ENCODE measurements at regions not wholly inside any gene's neighbourhood (a gene's known extent, or its start where the extent isn't known, plus 50 kb on each side); places are given as distances from the start of the nearest gene placed in this dataset.

DNA sequence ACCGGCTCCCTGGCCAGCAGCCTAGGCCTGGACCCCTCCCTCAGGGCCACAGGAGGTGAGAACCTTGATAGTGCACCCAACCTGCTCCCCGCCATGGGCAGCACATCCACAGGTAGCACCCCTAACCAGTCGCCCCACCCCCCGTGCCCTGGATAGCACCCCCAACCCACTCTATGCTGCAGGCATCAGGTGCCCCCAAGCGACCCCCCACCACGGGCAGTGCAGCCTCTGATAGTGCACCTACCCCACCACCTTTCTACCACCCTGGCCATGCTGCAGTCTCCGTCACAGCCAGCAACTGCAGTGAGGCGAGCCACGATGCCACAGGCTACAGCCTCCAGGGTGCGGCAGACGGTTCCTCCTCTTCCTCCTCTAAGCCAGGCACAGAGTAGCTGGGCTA is 55.6 kb downstream of the SOWAHC start:
- TF ChIP-seq EZH2phosphoT487 (IDR thresholded peaks at IDR 0.05; ENCODE audit: borderline replicate concordance): no peak
- TF ChIP-seq, protein P1, sequence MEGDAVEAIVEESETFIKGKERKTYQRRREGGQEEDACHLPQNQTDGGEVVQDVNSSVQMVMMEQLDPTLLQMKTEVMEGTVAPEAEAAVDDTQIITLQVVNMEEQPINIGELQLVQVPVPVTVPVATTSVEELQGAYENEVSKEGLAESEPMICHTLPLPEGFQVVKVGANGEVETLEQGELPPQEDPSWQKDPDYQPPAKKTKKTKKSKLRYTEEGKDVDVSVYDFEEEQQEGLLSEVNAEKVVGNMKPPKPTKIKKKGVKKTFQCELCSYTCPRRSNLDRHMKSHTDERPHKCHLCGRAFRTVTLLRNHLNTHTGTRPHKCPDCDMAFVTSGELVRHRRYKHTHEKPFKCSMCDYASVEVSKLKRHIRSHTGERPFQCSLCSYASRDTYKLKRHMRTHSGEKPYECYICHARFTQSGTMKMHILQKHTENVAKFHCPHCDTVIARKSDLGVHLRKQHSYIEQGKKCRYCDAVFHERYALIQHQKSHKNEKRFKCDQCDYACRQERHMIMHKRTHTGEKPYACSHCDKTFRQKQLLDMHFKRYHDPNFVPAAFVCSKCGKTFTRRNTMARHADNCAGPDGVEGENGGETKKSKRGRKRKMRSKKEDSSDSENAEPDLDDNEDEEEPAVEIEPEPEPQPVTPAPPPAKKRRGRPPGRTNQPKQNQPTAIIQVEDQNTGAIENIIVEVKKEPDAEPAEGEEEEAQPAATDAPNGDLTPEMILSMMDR (conservative IDR thresholded peaks at IDR 0.05; ENCODE audit: low read length): no peak

DNA sequence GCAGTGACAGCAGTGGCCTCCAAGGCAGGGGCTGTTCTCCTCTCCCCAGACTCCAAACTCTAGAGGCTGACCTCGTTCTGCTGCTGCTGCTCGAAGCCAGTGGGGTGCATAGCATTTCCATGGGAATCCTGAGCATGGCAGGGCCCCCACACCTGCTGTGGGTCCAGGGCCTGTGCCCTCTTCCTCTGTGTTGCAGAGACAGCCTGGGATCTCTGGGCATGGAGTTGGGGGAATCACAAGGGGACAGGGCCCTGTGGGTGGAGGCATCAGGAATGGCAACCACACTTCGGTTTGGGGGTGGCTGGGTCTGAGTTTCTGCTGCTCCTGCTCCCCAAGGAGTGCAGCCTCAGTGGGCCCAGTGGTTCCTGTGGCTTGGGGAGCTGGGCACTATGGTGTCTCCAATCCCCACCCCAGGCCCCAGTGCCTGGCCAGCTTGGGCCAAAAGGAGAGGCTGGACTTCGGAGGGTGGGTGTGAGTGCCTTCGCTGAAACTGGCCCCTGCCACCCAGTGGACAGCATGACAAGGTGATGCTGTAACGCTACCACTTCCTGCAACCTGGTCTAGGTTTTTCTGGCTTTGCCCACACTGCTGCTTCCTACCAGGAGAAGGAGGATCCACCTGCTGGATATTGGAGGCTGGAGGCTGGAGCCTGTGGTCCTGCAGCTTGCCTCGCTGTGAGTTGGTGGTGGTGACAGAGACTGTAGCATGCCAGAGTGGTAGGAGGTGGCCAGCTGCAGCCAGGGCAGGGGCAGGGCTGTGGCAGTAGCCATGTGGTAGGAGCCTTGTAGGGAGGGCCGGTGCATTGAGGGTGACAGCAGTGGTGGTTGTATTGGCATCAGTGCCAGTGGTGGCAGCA is 56.6 kb downstream of the SOWAHC start:
- Histone ChIP-seq H3F3A (ENCODE audit: low read depth) (no peaks in the 10 kb centered on the region), H3K9me3 (ENCODE audit: insufficient read depth, low read depth, low read length) (no peaks in the 10 kb centered on the region), H2AFZ (ENCODE audit: low read length) (no peak overlapping the region), H3K9me2 (replicated peaks; ENCODE audit: low read depth, low read length) (no peaks in the 10 kb centered on the region), H3K9ac (ENCODE audit: low read depth, low read length, poor library complexity, severe bottlenecking) (no peak overlapping the region), H3K79me2 (ENCODE audit: insufficient read depth, low read length) (no peaks in the 10 kb centered on the region), H3K4me2 (ENCODE audit: low read depth, low read length, poor library complexity, severe bottlenecking) (no peak overlapping the region), H3K36me3 (ENCODE audit: insufficient read depth, low read length) (no peaks in the 10 kb centered on the region), H3K4me3 (ENCODE audit: low read length, poor library complexity, severe bottlenecking) (no peak overlapping the region), H3K27me3 (ENCODE audit: insufficient read depth, low read length, poor library complexity, severe bottlenecking) (no peaks in the 10 kb centered on the region), H4K20me1 (ENCODE audit: insufficient read depth, low read length, poor library complexity, severe bottlenecking) (no peaks in the 10 kb centered on the region), H3K4me1 (ENCODE audit: insufficient read depth, low read length, poor library complexity, severe bottlenecking) (no peaks in the 10 kb centered on the region)
- TF ChIP-seq EZH2phosphoT487 (IDR thresholded peaks at IDR 0.05; ENCODE audit: borderline replicate concordance): no peak
- TF ChIP-seq, protein P1 (conservative IDR thresholded peaks at IDR 0.05; ENCODE audit: low read length): no peak

More for the DNA sequence above, 55.6 kb downstream of the SOWAHC start:
- no peaks in the 10 kb centered on the region for H3K9me2 ChIP-seq (replicated peaks; ENCODE audit: low read depth, low read length)
- H3F3A ChIP-seq (ENCODE audit: low read depth): no peaks in the 10 kb centered on the region
- H3K9me3 ChIP-seq (ENCODE audit: insufficient read depth, low read depth, low read length): no peaks in the 10 kb centered on the region
- H3K4me1 ChIP-seq (ENCODE audit: insufficient read depth, low read length, poor library complexity, severe bottlenecking): no peaks in the 10 kb centered on the region
- no peaks in the 10 kb centered on the region for H3K79me2 ChIP-seq (ENCODE audit: insufficient read depth, low read length)
- no peak overlapping the region for H3K4me2 ChIP-seq (ENCODE audit: low read depth, low read length, poor library complexity, severe bottlenecking)
- no peak overlapping the region for H2AFZ ChIP-seq (ENCODE audit: low read length)
- no peaks in the 10 kb centered on the region for H3K27me3 ChIP-seq (ENCODE audit: insufficient read depth, low read length, poor library complexity, severe bottlenecking)
- no peaks in the 10 kb centered on the region for H4K20me1 ChIP-seq (ENCODE audit: insufficient read depth, low read length, poor library complexity, severe bottlenecking)
- no peaks in the 10 kb centered on the region for H3K36me3 ChIP-seq (ENCODE audit: insufficient read depth, low read length)
- no peak overlapping the region for H3K4me3 ChIP-seq (ENCODE audit: low read length, poor library complexity, severe bottlenecking)
- H3K9ac ChIP-seq (ENCODE audit: low read depth, low read length, poor library complexity, severe bottlenecking): no peak overlapping the region

DNA sequence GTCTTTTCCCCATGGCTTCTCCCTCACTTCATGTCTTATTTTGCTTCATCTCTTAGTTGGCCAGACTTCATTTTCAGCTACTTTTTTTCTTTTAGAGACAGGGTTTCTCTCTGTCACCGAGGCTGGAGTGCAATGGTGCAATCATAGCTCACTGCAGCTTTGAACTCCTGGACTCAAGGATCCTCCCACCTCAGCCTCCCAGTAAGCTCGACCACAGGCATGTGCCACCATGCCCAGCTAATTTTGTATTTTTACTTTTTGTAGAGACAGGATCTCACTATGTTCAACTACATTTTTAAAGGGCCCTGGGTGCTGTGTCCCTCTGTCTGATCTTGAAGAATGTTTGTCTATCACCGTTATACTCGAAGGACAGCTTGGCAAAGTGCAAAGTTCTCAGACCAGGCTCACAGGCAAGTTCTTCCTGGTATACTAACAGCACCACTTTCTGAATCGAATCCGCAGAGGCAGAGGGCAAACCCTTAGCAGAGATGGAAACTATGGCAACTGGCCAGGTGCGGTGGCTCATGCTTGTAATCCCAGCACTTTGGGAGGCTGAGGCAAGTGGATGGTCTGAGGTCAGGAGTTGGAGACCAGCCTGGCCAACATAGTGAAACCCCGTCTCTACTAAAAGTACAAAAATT is 60.9 kb downstream of the SOWAHC start:
- no peaks in the 10 kb centered on the region for H3F3A ChIP-seq (ENCODE audit: low read depth)
- H3K4me2 ChIP-seq (ENCODE audit: low read depth, low read length, poor library complexity, severe bottlenecking): no peak overlapping the region
- no peaks in the 10 kb centered on the region for H3K36me3 ChIP-seq (ENCODE audit: insufficient read depth, low read length)
- H3K9me2 ChIP-seq (replicated peaks; ENCODE audit: low read depth, low read length): no peaks in the 10 kb centered on the region
- H4K20me1 ChIP-seq (ENCODE audit: insufficient read depth, low read length, poor library complexity, severe bottlenecking): no peaks in the 10 kb centered on the region
- H3K27me3 ChIP-seq (ENCODE audit: insufficient read depth, low read length, poor library complexity, severe bottlenecking): no peaks in the 10 kb centered on the region
- no peak overlapping the region for H3K4me3 ChIP-seq (ENCODE audit: low read length, poor library complexity, severe bottlenecking)
- H3K4me1 ChIP-seq (ENCODE audit: insufficient read depth, low read length, poor library complexity, severe bottlenecking): no peaks in the 10 kb centered on the region
- H3K9me3 ChIP-seq (ENCODE audit: insufficient read depth, low read depth, low read length): no peaks in the 10 kb centered on the region
- no peaks in the 10 kb centered on the region for H3K79me2 ChIP-seq (ENCODE audit: insufficient read depth, low read length)
- no peak overlapping the region for H3K9ac ChIP-seq (ENCODE audit: low read depth, low read length, poor library complexity, severe bottlenecking)
- no peak for TF ChIP-seq EZH2phosphoT487 (IDR thresholded peaks at IDR 0.05; ENCODE audit: borderline replicate concordance)
- TF ChIP-seq, protein P1 (conservative IDR thresholded peaks at IDR 0.05; ENCODE audit: low read length): no peak
- no peak overlapping the region for H2AFZ ChIP-seq (ENCODE audit: low read length)

All from Loucy (cell line).